Coronary artery (tissue), 2 donors: ENCODE measurements at regions not wholly inside any gene's neighbourhood (a gene's known extent, or its start where the extent isn't known, plus 50 kb on each side); places are given as distances from the start of the nearest gene placed in this dataset.

ENCODE experiments used
- DNase-seq: peaks from one replicate; pipeline ENCODE4 v3.0.0-alpha.2; 2017; ENCODE audit warnings: low spot score
- H3K27ac ChIP-seq, 2 donors: fragments of 200-600 bp; sonication (generic); one replicate each; pipeline ENCODE4 v1.5.1; 2016 to 2019
- H3K4me3 ChIP-seq: fragments of 200-600 bp; sonication (generic); 2 replicates; pipeline ENCODE4 v1.5.1; 2016; ENCODE audit warnings: mild to moderate bottlenecking, moderate library complexity
- TF ChIP-seq, protein P1 (sequence below): fragments of 200-600 bp; sonication (generic); IDR thresholded peaks from one replicate; pipeline ENCODE4 v1.5.1; 2019; ENCODE audit warnings: antibody characterized with exemption

DNA sequence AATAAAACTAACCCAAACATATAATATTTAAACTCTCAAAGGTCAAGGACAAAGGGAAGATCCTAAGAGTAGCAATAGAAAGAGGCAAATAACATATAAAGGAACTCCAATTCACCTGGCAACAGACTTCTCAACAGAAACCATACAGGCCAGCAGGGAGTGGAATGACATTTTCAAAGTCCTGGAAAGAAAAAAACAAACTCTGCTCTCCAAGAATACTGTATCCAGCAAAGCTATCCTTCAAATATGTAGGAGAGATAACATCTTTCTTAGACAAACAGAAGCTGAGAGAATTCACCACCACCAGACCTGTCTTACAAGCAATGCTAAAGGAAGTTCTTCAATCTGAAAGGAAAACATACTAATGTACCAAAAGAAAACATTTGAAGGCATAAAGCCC, 51.5 kb upstream of the TMEM158 start:
- TF ChIP-seq, protein P1, sequence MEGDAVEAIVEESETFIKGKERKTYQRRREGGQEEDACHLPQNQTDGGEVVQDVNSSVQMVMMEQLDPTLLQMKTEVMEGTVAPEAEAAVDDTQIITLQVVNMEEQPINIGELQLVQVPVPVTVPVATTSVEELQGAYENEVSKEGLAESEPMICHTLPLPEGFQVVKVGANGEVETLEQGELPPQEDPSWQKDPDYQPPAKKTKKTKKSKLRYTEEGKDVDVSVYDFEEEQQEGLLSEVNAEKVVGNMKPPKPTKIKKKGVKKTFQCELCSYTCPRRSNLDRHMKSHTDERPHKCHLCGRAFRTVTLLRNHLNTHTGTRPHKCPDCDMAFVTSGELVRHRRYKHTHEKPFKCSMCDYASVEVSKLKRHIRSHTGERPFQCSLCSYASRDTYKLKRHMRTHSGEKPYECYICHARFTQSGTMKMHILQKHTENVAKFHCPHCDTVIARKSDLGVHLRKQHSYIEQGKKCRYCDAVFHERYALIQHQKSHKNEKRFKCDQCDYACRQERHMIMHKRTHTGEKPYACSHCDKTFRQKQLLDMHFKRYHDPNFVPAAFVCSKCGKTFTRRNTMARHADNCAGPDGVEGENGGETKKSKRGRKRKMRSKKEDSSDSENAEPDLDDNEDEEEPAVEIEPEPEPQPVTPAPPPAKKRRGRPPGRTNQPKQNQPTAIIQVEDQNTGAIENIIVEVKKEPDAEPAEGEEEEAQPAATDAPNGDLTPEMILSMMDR: no peak
- Histone ChIP-seq H3K4me3 (no peak overlapping the region), H3K27ac (no peak overlapping the region)
- no peak for DNase-seq

DNA sequence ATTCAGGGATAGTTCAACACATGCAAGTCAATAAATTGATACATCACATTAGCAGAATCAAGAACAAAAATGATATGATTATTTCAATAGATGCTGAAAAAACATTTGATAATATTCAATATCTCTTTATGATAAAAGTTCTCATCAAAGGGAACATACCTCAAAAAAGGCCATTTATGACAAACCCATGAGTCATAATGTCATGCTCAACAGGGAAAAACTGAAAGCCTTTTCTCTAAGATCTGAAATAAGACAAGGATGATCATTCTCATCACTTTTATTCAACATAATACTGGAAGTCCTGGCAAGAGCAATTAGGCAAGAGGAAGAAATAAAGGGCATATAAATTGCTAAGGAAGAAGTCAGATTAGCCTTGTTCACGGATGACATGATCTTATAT, 54.1 kb upstream of the TMEM158 start:
- no peak for DNase-seq
- TF ChIP-seq, protein P1: no peak
- no peak overlapping the region for H3K4me3 ChIP-seq
- H3K27ac ChIP-seq: no peak overlapping the region

DNA sequence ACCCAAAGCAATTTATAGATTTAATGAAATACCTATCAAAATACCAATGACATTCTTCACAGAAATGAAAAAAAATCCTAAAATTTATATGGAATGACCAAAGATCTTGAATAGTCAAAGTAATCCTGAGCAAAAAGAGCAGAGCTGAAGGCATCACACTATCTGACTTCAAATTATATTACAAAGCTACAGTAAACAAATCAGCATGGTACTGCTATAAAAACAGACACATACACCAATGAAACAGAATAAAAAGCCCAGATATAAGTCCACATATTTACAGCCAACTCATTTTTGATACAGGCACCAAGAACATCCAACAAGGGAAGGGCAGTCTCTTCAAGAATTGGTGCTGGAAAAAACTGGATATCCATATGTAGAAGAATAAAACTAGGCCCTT, 54.9 kb upstream of the TMEM158 start:
- no peak overlapping the region for H3K4me3 ChIP-seq
- H3K27ac ChIP-seq: no peak overlapping the region
- TF ChIP-seq, protein P1: no peak
- DNase-seq: no peak

DNA sequence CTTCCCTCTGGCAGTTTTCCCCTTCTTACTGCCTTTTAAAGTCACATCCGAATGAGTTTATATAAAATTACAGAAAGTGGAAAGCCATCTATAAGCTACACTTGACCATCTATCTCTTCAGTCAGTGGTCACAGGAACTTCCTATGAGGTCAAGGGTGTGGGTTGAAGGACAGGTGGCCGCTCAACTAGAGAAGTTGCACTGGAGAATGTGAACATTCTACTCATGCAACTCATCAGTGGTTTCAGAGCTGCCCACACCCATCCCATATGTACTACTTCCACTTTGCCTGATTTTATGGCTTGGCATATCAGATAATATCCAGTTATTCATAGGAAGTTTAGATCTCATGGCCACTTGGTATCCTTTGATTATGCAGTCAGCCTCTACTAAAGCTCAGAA, 57.4 kb upstream of the TMEM158 start:
- Histone ChIP-seq H3K4me3 (no peak overlapping the region), H3K27ac (no peak overlapping the region)
- no peak for DNase-seq
- TF ChIP-seq, protein P1: no peak

DNA sequence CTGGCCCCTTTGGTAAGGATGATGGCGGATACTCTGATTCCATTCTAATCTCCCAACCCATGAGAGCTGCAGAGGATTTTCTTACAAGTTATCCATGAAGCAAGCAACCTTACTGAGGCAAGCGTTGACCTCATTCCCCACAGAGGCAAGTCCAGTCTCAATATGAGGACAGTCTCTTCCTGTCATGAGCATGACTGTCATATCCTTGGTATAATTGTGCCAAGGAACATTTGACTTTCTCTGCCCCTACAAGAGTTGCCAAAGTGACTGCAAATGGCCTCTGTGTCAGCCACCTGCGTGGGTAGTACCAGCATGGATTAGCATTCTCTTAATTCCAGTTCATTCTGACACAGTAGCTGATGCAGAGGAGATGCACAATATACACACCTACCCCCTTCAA, 71.2 kb upstream of the TMEM158 start:
- TF ChIP-seq, protein P1: no peak
- DNase-seq: no peak
- H3K4me3 ChIP-seq: no peak overlapping the region
- H3K27ac ChIP-seq: no peak overlapping the region

DNA sequence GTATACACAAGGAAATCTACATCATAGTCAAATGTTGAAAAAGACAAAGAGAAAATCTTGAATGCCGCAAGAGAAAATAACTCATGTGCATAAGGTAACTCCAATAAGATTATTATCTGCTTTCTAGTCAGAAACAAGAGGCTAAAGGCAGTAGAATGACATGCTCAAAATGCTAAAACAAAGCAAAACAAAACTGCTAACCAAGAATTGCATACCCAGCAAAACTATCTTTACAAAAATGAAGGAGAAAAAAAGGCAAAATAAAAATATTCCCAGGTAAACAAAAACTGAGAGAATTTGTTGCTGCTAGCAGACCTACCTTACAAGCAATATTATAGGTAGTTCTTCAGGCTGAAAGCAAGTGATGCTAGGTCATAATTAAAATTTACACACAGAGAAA, 76.4 kb upstream of the TMEM158 start:
- no peak for DNase-seq
- Histone ChIP-seq H3K4me3 (no peak overlapping the region), H3K27ac (no peak overlapping the region)
- TF ChIP-seq, protein P1: no peak

DNA sequence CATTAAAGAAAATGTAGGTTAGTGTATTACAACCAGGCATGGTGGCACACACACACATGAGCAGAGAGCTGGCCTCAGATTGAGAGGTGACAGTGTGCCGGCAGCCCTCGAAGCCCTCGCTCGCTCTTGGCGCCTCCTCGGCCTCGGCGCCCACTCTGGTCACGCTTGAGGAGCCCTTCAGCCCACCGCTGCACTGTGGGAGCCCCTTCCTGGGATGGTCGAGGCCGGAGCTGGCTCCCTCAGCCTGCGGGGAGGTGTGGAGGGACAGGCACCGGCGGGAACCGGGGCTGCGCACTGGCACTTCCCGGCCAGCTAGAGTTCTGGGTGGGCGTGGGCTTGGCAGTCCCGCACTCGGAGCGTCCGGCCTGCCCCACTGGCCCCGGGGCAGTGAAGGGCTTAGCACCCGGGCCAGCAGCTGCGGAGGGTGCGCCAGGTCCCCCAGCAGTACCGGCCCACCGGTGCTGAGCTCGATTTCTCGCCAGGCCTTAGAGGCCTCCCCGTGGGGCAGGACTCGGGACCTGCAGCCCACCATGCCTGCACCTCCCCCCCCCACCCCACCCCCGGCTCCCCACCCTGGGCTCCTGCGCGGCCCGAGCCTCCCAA, 80.4 kb upstream of the TMEM158 start:
- no peak overlapping the region for H3K4me3 ChIP-seq
- no peak for DNase-seq
- TF ChIP-seq, protein P1: no peak
- H3K27ac ChIP-seq: no peak overlapping the region
